K562 (cell line): ENCODE measurements at regions not wholly inside any gene's neighbourhood (a gene's known extent, or its start where the extent isn't known, plus 50 kb on each side); places are given as distances from the start of the nearest gene placed in this dataset.

Source experiments
- ATAC-seq: fragments of 200-7000 bp; cut with Tn5 transposase; 3 replicates; pipeline ENCODE4 v1.9.1; 2020; ENCODE audit warnings: moderate library complexity
- BruUV-seq: library from RNA; stranded (reverse); fragments of 400-500 nt; replicated peaks from 2 replicates; lab custom pipeline; 2021; lab: Mats Ljungman, UMichigan
- CTCF ChIA-PET: fragments of 300-600 bp; formaldehyde crosslinking; extraction: SDS; loops from one replicate; lab custom pipeline; 2021; ENCODE audit warnings: low intra/inter-chr PET ratio; lab: Yijun Ruan, JAX
- POLR2A ChIA-PET: fragments of 300-600, 350-650 bp; sonication (Branson Sonifier 250); formaldehyde crosslinking; extraction: SDS; loops from one replicate; lab custom pipeline; 2021; ENCODE audit warnings: antibody characterized with exemption, inconsistent platforms; lab: Yijun Ruan, JAX
- DNase-seq, 4 experiments: peaks; one replicate each; pipeline versions ENCODE4 v3.0.0 to v3.0.0-alpha.2; 2011 to 2018; ENCODE audit warnings: low spot score in 3 of 4, mixed read lengths in 3 of 4; ENCODE audit errors: extremely low read depth in 1 of 4
- FAIRE-seq: peaks from 2 replicates; lab custom pipeline; 2011; peaks lifted over from hg19 to GRCh38; lab: Jason Lieb, UNC
- H2AFZ ChIP-seq: 2 replicates; pipeline ENCODE4 v1.6.0; 2011; ENCODE audit warnings: low read depth, low read length, control low read depth, inconsistent platforms
- H3K27ac ChIP-seq: fragments of 200-600 bp; 3 replicates; pipeline ENCODE4 v1.8.0; 2011; ENCODE audit warnings: low read depth, mild to moderate bottlenecking, control low read depth, inconsistent platforms, low read length, moderate library complexity, mixed read lengths; ENCODE audit errors: extremely low read depth
- H3K27me3 ChIP-seq, 2 experiments: fragments of 300-600 bp in 1 of 2; 2 replicates in 1 of 2; 3 replicates in 1 of 2; pipeline versions ENCODE4 v1.6.0 to v1.8.0; 2011; ENCODE audit warnings: inconsistent platforms in 2 of 2, low read length in 2 of 2, mild to moderate bottlenecking in 1 of 2, mixed read lengths in 1 of 2, moderate library complexity in 1 of 2; ENCODE audit not compliant: control insufficient read depth in 2 of 2, insufficient read depth in 2 of 2
- H3K36me3 ChIP-seq: fragments of 300-600 bp; 3 replicates; pipeline ENCODE4 v1.8.0; 2011; ENCODE audit warnings: mild to moderate bottlenecking, low read length, inconsistent platforms; ENCODE audit not compliant: control insufficient read depth, insufficient read depth
- H3K4me1 ChIP-seq, 2 experiments: fragments of 200-600 bp in 1 of 2; replicated peaks in 1 of 2; 2 replicates in 1 of 2; 3 replicates in 1 of 2; pipeline versions ENCODE4 v1.5.1 to v1.8.0; 2011; ENCODE audit warnings: inconsistent platforms in 2 of 2, low read length in 2 of 2, mild to moderate bottlenecking in 1 of 2, mixed read lengths in 1 of 2, moderate library complexity in 1 of 2; ENCODE audit not compliant: control insufficient read depth in 2 of 2, insufficient read depth in 2 of 2
- H3K4me2 ChIP-seq: 2 replicates; pipeline ENCODE4 v1.6.1; 2011; ENCODE audit warnings: low read length, control low read depth, inconsistent platforms, mixed read lengths; ENCODE audit not compliant: insufficient read depth
- H3K4me3 ChIP-seq: fragments of 200-600 bp; sonication (generic), shearing (Covaris generic); 2 replicates; pipeline ENCODE4 v1.5.1; 2016; ENCODE audit warnings: control low read depth, inconsistent platforms
- H3K79me2 ChIP-seq: fragments of 200-600 bp; 3 replicates; pipeline ENCODE4 v1.8.0; 2011; ENCODE audit warnings: low read length, inconsistent platforms; ENCODE audit not compliant: control insufficient read depth, insufficient read depth
- H3K9ac ChIP-seq, 2 experiments: 2 replicates each; pipeline versions ENCODE4 v1.6.0 to v1.6.1; 2011; ENCODE audit warnings: low read depth in 2 of 2, low read length in 2 of 2, control low read depth in 1 of 2, inconsistent platforms in 1 of 2, mild to moderate bottlenecking in 1 of 2, mixed read lengths in 1 of 2; ENCODE audit not compliant: insufficient read depth in 1 of 2
- H3K9me1 ChIP-seq: one replicate; pipeline ENCODE4 v1.6.0; 2011; ENCODE audit warnings: inconsistent platforms, mild to moderate bottlenecking, low read length, moderate library complexity; ENCODE audit not compliant: control insufficient read depth, insufficient read depth
- H3K9me3 ChIP-seq: replicated peaks from 2 replicates; pipeline ENCODE4 v1.5.1; 2011; ENCODE audit warnings: low read depth, low read length, inconsistent platforms; ENCODE audit not compliant: control insufficient read depth, insufficient read depth
- H4K20me1 ChIP-seq: replicated peaks from 2 replicates; pipeline ENCODE4 v1.6.1; 2011; ENCODE audit warnings: low read length, inconsistent platforms, mixed read lengths; ENCODE audit not compliant: control insufficient read depth, insufficient read depth
- ETS2 ChIP-seq: IDR thresholded peaks from 2 replicates; pipeline ENCODE4 v1.6.1; 2016; ENCODE audit warnings: borderline replicate concordance, missing genetic modification characterization, mild to moderate bottlenecking, moderate library complexity, missing compliant biosample characterization; ENCODE audit not compliant: poor library complexity, severe bottlenecking
- FOXM1 ChIP-seq, 2 experiments: fragments of 450-650 bp in 1 of 2; sonication (generic) in 1 of 2; formaldehyde crosslinking in 1 of 2; IDR thresholded peaks; 2 replicates each; pipeline versions ENCODE4 v1.6.1 to v1.9.0; 2017 to 2022; ENCODE audit warnings: low read depth in 2 of 2, mild to moderate bottlenecking in 2 of 2, missing genetic modification reagents in 1 of 2, moderate library complexity in 1 of 2
- HDAC6 ChIP-seq: IDR thresholded peaks from 2 replicates; pipeline ENCODE4 v1.6.1; 2012; ENCODE audit warnings: low read depth, mild to moderate bottlenecking, control low read depth, inconsistent platforms, low read length, moderate library complexity
- KDM5B ChIP-seq: fragments of 200-600 bp; sonication (generic); IDR thresholded peaks from 2 replicates; pipeline ENCODE4 v1.6.1; 2012; ENCODE audit warnings: low read depth, mild to moderate bottlenecking, moderate library complexity, low read length, control low read depth, inconsistent platforms; ENCODE audit not compliant: insufficient replicate concordance
- NR3C1 ChIP-seq: sonication (generic); formaldehyde crosslinking; IDR thresholded peaks from 2 replicates; pipeline ENCODE4 v1.8.1; 2022; ENCODE audit warnings: missing genetic modification reagents
- POLR2AphosphoS5 ChIP-seq: IDR thresholded peaks from 2 replicates; pipeline ENCODE4 v1.6.1; 2011; ENCODE audit warnings: mild to moderate bottlenecking, low read depth, low read length, moderate library complexity; ENCODE audit not compliant: control insufficient read depth, insufficient read depth
- SREBF2 ChIP-seq: sonication (generic); formaldehyde crosslinking; IDR thresholded peaks from 2 replicates; pipeline ENCODE4 v1.4.0; 2020; ENCODE audit warnings: mild to moderate bottlenecking, missing genetic modification reagents
- ZBTB17 ChIP-seq: fragments of 450-650 bp; formaldehyde crosslinking; IDR thresholded peaks from 2 replicates; pipeline ENCODE4 v1.4.0; 2020; ENCODE audit warnings: mild to moderate bottlenecking
- ZEB2 ChIP-seq: fragments of 450-650 bp; IDR thresholded peaks from 2 replicates; pipeline ENCODE4 v1.6.1; 2016
- ZKSCAN3 ChIP-seq: fragments of 250-450 bp; sonication (Bioruptor Pico); IDR thresholded peaks from 2 replicates; pipeline ENCODE4 v1.4.0; 2020
- ZNF76 ChIP-seq: fragments of 250-450 bp; sonication (Bioruptor Pico); IDR thresholded peaks from 2 replicates; pipeline ENCODE4 v1.4.0; 2020; ENCODE audit warnings: mild to moderate bottlenecking, moderate library complexity, borderline replicate concordance
- WGBS: fragments of 100-300 bp; shearing (Covaris generic); methylation state at CpG from one replicate; pipeline ENCODE4 v1.1.6; 2016; ENCODE audit warnings: low coverage, mixed read lengths; ENCODE audit not compliant: insufficient coverage; ENCODE audit errors: missing lambda C conversion rate; 5-methylcytosine and 5-hydroxymethylcytosine counted together
- in situ Hi-C: fragments of 300-500 bp; cut with MboI; formaldehyde crosslinking; loops from 4 replicates; pipeline ENCODE4 v1.15.0; 2018; ENCODE audit warnings: inconsistent platforms, mixed read lengths
- intact Hi-C: fragments of 100-400 bp; cut with micrococcal nuclease; formaldehyde crosslinking; loops from 2 replicates; pipeline ENCODE4 v1.14.2; 2022
- TF ChIP-seq, protein P1 (sequence below): sonication (generic); formaldehyde crosslinking; IDR thresholded peaks from 2 replicates; pipeline ENCODE4 v1.8.0; 2022; ENCODE audit warnings: mild to moderate bottlenecking, missing genetic modification reagents, borderline replicate concordance
- TF ChIP-seq, protein P2 (sequence below): fragments of 200-800 bp; sonication (Bioruptor generic); IDR thresholded peaks from 2 replicates; pipeline ENCODE4 v1.6.1; 2017; ENCODE audit warnings: missing genetic modification characterization, missing compliant biosample characterization

DNA sequence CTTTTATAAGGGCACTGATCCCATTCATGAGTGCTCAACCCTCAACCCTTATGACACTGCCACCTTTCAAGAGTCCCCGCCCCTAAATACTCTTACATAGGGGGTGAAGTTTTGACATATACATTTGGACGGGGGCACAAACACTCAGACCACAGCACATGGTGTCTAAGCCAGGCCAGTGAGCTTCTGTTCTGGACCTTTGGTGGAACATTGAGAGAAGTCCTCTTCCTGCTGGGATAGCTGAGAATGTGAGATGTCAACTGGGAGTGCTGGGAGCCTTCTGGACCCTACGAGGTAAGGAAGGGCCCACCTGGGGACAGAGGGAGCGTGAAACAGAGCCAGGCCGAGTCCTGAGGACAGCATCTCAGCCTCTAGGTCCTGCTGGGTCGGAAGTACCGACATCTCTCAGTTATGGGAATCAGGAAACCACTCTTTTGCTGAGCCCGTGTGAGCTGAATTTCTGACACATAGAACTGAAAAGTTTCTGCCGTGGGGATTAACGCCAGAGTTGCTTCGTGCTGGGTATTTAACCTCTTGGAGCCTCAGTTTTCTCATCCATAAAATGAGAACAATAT is 114.9 kb downstream of the PDCL3 start:
- no peak for FAIRE-seq
- Histone ChIP-seq H3K4me3 (no peak overlapping the region), H3K79me2 (no peaks in the 10 kb centered on the region), H3K4me2 (no peak overlapping the region), H3K9ac (no peak overlapping the region), H3K27ac (no peak overlapping the region), H2AFZ (no peak overlapping the region), H3K27me3 (peaks cover 16 to 62% of the 10 kb centered on the region in 2 experiments), H3K4me1 (no peaks in the 10 kb centered on the region)
- CTCF ChIA-PET = no interaction called here
- no TSS peak for BruUV-seq
- no peak for TF ChIP-seq HDAC6
- TF ChIP-seq, protein P1, sequence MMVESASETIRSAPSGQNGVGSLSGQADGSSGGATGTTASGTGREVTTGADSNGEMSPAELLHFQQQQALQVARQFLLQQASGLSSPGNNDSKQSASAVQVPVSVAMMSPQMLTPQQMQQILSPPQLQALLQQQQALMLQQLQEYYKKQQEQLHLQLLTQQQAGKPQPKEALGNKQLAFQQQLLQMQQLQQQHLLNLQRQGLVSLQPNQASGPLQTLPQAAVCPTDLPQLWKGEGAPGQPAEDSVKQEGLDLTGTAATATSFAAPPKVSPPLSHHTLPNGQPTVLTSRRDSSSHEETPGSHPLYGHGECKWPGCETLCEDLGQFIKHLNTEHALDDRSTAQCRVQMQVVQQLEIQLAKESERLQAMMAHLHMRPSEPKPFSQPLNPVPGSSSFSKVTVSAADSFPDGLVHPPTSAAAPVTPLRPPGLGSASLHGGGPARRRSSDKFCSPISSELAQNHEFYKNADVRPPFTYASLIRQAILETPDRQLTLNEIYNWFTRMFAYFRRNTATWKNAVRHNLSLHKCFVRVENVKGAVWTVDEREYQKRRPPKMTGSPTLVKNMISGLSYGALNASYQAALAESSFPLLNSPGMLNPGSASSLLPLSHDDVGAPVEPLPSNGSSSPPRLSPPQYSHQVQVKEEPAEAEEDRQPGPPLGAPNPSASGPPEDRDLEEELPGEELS (CRISPR knock-in tag) = no peak
- TF ChIP-seq ETS2 (tag) = no peak
- no peak for TF ChIP-seq ZEB2
- no peak for TF ChIP-seq POLR2AphosphoS5
- TF ChIP-seq, protein P2, sequence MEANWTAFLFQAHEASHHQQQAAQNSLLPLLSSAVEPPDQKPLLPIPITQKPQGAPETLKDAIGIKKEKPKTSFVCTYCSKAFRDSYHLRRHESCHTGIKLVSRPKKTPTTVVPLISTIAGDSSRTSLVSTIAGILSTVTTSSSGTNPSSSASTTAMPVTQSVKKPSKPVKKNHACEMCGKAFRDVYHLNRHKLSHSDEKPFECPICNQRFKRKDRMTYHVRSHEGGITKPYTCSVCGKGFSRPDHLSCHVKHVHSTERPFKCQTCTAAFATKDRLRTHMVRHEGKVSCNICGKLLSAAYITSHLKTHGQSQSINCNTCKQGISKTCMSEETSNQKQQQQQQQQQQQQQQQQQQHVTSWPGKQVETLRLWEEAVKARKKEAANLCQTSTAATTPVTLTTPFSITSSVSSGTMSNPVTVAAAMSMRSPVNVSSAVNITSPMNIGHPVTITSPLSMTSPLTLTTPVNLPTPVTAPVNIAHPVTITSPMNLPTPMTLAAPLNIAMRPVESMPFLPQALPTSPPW (CRISPR knock-in tag) = no peak
- no peak for TF ChIP-seq KDM5B
- no peak for TF ChIP-seq SREBF2 (CRISPR knock-in tag)
- TF ChIP-seq ZBTB17 (CRISPR knock-in tag) = no peak
- no peak for TF ChIP-seq FOXM1 (IDR thresholded peaks at IDR 0.05; ENCODE audit: low read depth)
- TF ChIP-seq FOXM1 (CRISPR knock-in tag; IDR thresholded peaks at IDR 0.05; ENCODE audit: low read depth) = no peak
- no peak for TF ChIP-seq NR3C1 (CRISPR knock-in tag)
- TF ChIP-seq ZNF76 (CRISPR knock-in tag) = no peak
- no peak for TF ChIP-seq ZKSCAN3 (CRISPR knock-in tag)
- TF ChIP-seq, all 486 proteins: peak for 0
- 1% methylated on average over 11 of the region's 11 CpGs for whole genome bisulfite sequencing
- in situ Hi-C loops = no loop called here
- intact Hi-C loops = no loop called here
- Histone ChIP-seq H3K9me3 (no peaks in the 10 kb centered on the region), H3K36me3 (no peaks in the 10 kb centered on the region), H3K9me1 (no peaks in the 10 kb centered on the region), H4K20me1 (no peaks in the 10 kb centered on the region; the same call in 1 of the 2 replicates)
- POLR2A ChIA-PET = interaction anchor here (0.9 to 1.1 kb wide), 2 partner anchors 9 to 11 kb away, joined by 3 read pairs; no protein-coding TSS in a partner anchor
- ATAC-seq (no peak), DNase-seq (no peak)
